HG02885 (cell line): ENCODE measurements at regions not wholly inside any gene's neighbourhood (a gene's known extent, or its start where the extent isn't known, plus 50 kb on each side); places are given as distances from the start of the nearest gene placed in this dataset.
A peak's percentile ranks its signal among the peaks of the same experiment; 100 is the strongest.
"Not testable (repeated sequence)": the region's sequence is repeated elsewhere in the genome, so short reads cannot be mapped to it uniquely, and the experiment has no call there.

Experiments used
- ATAC-seq: cut with Tn5 transposase; IDR thresholded peaks from one replicate; pipeline ENCODE4 v1.9.1; 2021; ENCODE audit warnings: mild to moderate bottlenecking; ENCODE audit not compliant: unreplicated experiment, poor library complexity

GRCh38 chr12:116327992-116328391 lies 50.5 kb upstream of the MED13L start:
- not testable (repeated sequence) for ATAC-seq

- no peak for ATAC-seq
These were observed 54.4 kb upstream of the MED13L start for GRCh38 chr12:116331876-116332275.

GRCh38 chr12:116332705-116333380 lies 55.4 kb upstream of the MED13L start:
- ATAC-seq: no peak

GRCh38 chr12:116333402-116333801 lies 55.9 kb upstream of the MED13L start:
- ATAC-seq: no peak

- ATAC-seq: peak; percentile 87
These were observed 59.1 kb upstream of the MED13L start for GRCh38 chr12:116336542-116337065.

GRCh38 chr12:116337312-116337711 lies 59.8 kb upstream of the MED13L start:
- ATAC-seq: no peak

- no peak for ATAC-seq
These were observed 60.8 kb upstream of the MED13L start for GRCh38 chr12:116338064-116338846.

- ATAC-seq: no peak
These were observed 61.6 kb upstream of the MED13L start for GRCh38 chr12:116339062-116339461.

GRCh38 chr12:116339800-116340371 lies 62.4 kb upstream of the MED13L start:
- no peak for ATAC-seq

- ATAC-seq: no peak
These were observed 65.9 kb upstream of the MED13L start for GRCh38 chr12:116343331-116343884.

- no peak for ATAC-seq
These were observed 68.7 kb upstream of the MED13L start for GRCh38 chr12:116346222-116346621.

GRCh38 chr12:116346741-116347140 lies 69.2 kb upstream of the MED13L start:
- ATAC-seq: no peak

- ATAC-seq: no peak
These were observed 69.8 kb upstream of the MED13L start for GRCh38 chr12:116347265-116347664.

- no peak for ATAC-seq
These were observed 74.9 kb upstream of the MED13L start for GRCh38 chr12:116352315-116352835.

GRCh38 chr12:116353958-116354357 lies 76.5 kb upstream of the MED13L start:
- ATAC-seq: no peak

- no peak for ATAC-seq
These were observed 77.0 kb upstream of the MED13L start for GRCh38 chr12:116354534-116354933.

GRCh38 chr12:116354950-116355783 lies 77.7 kb upstream of the MED13L start:
- no peak for ATAC-seq

GRCh38 chr12:116358536-116358892 lies 81.0 kb upstream of the MED13L start:
- no peak for ATAC-seq

GRCh38 chr12:116358893-116359761 lies 81.6 kb upstream of the MED13L start:
- ATAC-seq: peak; percentile 89
